ENCODE measurements at regions not wholly inside any gene's neighbourhood (a gene's known extent, or its start where the extent isn't known, plus 50 kb on each side); places are given as distances from the start of the nearest gene placed in this dataset.
A peak's percentile ranks its signal among the peaks of the same experiment; 100 is the strongest.

GRCh38 chr3:191074511-191074910 is 124.5 kb upstream of the OSTN start:
- H3K36me3 ChIP-seq (ENCODE audit: control insufficient read depth, insufficient read depth, low read length), result no peaks in the 10 kb centered on the region
- H3K27me3 ChIP-seq (ENCODE audit: control insufficient read depth, insufficient read depth, low read length), result no peaks in the 10 kb centered on the region
- TF ChIP-seq CTCF (IDR thresholded peaks at IDR 0.05; ENCODE audit: insufficient read depth, low read length, poor library complexity, severe bottlenecking), result no peak
- DNase-seq (ENCODE audit: low read depth), result no peak
- H3K4me3 ChIP-seq (ENCODE audit: low read depth, low read length), result no peak overlapping the region

GRCh38 chr3:191070762-191071403 is 128.2 kb upstream of the OSTN start:
- Histone ChIP-seq H3K4me3 (ENCODE audit: low read depth, low read length) (no peak overlapping the region), H3K27me3 (ENCODE audit: control insufficient read depth, insufficient read depth, low read length) (no peaks in the 10 kb centered on the region), H3K36me3 (ENCODE audit: control insufficient read depth, insufficient read depth, low read length) (no peaks in the 10 kb centered on the region)
- DNase-seq (ENCODE audit: low read depth), result no peak
- TF ChIP-seq CTCF (IDR thresholded peaks at IDR 0.05; ENCODE audit: insufficient read depth, low read length, poor library complexity, severe bottlenecking), result no peak

- no peak overlapping the region for H3K4me3 ChIP-seq (ENCODE audit: low read depth, low read length)
- peak; percentile 64 for DNase-seq (ENCODE audit: low read depth)
- no peaks in the 10 kb centered on the region for H3K27me3 ChIP-seq (ENCODE audit: control insufficient read depth, insufficient read depth, low read length)
- H3K36me3 ChIP-seq (ENCODE audit: control insufficient read depth, insufficient read depth, low read length), result no peaks in the 10 kb centered on the region
- TF ChIP-seq CTCF (IDR thresholded peaks at IDR 0.05; ENCODE audit: insufficient read depth, low read length, poor library complexity, severe bottlenecking), result no peak
Measured at GRCh38 chr3:191070201-191070600, 128.8 kb upstream of the OSTN start.

DNA sequence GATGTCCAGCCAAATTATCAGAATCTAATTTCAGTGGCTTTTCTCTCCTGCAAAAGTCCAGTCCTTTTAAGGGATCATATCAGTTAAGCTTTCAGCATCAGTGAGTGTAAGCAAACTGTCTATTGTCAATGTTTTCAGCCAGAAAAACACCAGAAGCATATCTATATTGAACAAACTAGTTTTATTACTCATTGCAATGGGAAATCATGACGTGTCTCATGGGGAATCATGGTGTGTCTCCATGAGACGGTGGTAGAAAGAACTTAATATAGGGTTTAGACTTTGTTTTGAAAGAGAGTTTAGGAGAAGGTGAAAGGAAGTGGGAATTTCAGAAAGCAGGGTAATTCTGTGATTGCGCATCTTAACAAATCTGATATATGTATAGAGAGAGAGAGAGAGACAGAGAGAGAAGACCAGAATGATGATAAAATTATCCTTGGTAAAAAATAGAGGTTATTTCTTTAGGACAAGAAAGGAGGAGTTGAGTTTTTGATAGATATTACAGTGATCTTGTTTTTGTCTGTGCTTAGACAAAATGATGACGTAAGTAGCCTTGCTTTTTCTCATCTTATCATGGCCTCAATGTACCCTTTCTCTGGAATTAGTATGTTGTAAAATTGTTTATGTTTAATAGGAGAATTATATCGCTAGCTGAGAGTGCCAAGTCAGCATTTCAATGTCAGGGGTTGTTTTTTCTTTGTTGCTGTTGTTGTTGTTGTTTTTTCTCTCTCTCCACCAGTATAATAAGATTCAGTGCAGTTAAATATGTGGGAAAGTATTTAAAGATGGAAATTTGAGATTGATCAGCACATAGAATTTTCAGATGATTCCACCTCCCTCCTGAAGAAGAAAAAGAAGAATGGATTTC is 129.9 kb upstream of the OSTN start:
- H3K36me3 ChIP-seq (ENCODE audit: control insufficient read depth, insufficient read depth, low read length), result no peaks in the 10 kb centered on the region
- no peak for TF ChIP-seq CTCF (IDR thresholded peaks at IDR 0.05; ENCODE audit: insufficient read depth, low read length, poor library complexity, severe bottlenecking)
- DNase-seq (ENCODE audit: low read depth), result no peak
- no peak overlapping the region for H3K4me3 ChIP-seq (ENCODE audit: low read depth, low read length)
- H3K27me3 ChIP-seq (ENCODE audit: control insufficient read depth, insufficient read depth, low read length), result no peaks in the 10 kb centered on the region

DNA sequence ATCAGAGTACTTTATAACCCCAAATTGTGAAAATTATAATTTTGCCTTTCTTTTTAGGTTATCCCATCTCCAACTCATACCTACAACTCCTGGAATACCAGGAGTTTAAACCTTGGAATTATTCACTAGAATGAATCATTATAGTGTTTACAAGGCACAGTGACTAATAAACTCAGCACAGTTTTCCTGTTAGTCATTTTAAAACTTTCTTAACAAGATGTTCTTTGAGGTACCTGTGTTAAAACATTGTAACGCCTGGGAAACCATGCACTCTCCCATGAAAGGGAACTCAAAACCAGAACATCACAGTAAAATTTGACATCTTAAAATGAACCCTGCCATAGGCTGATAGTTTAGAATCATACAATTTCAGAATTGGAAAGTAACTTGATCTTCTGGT is 132.4 kb upstream of the OSTN start:
- Histone ChIP-seq H3K36me3 (ENCODE audit: control insufficient read depth, insufficient read depth, low read length) (no peaks in the 10 kb centered on the region), H3K4me3 (ENCODE audit: low read depth, low read length) (no peak overlapping the region), H3K27me3 (ENCODE audit: control insufficient read depth, insufficient read depth, low read length) (no peaks in the 10 kb centered on the region)
- no peak for TF ChIP-seq CTCF (IDR thresholded peaks at IDR 0.05; ENCODE audit: insufficient read depth, low read length, poor library complexity, severe bottlenecking)
- peak; percentile 86 for DNase-seq (ENCODE audit: low read depth)

Data from kidney epithelial cell (primary cell).